Natural killer cell treated with Interleukin-12 subunit alpha and Interleukin-12 subunit beta and Interleukin-15 and Interleukin-18, amount 100 ng/mL, for 72 hours (primary cell): ENCODE measurements at regions not wholly inside any gene's neighbourhood (a gene's known extent, or its start where the extent isn't known, plus 50 kb on each side); places are given as distances from the start of the nearest gene placed in this dataset.

Experiments
- ATAC-seq, 2 donors: fragments of 150-1000 bp; cut with Tn5 transposase in 1 of 2; sonication (Bioruptor Pico), chemical (Tn5 transposase) in 1 of 2; 2 replicates each; pipeline ENCODE4 v1.10.0; 2021
- DNase-seq: peaks from one replicate; pipeline ENCODE4 v3.0.0; 2022; ENCODE audit warnings: low spot score
- H3K27ac Mint-ChIP-seq, 2 donors: 1 replicate in 1 of 2; 2 replicates in 1 of 2; pipeline ENCODE4 v1.8.0; 2022; ENCODE audit warnings: mixed read lengths in 2 of 2, mild to moderate bottlenecking in 1 of 2, moderate library complexity in 1 of 2
- H3K27me3 Mint-ChIP-seq, 2 donors: 1 replicate in 1 of 2; 2 replicates in 1 of 2; pipeline ENCODE4 v1.8.0; 2022; ENCODE audit warnings: mixed read lengths in 2 of 2
- H3K36me3 Mint-ChIP-seq: one replicate; pipeline ENCODE4 v1.8.0; 2022; ENCODE audit warnings: mixed read lengths
- H3K4me1 Mint-ChIP-seq, 2 donors: 1 replicate in 1 of 2; 2 replicates in 1 of 2; pipeline ENCODE4 v1.8.0; 2022; ENCODE audit warnings: low read depth in 2 of 2, mixed read lengths in 2 of 2, mild to moderate bottlenecking in 1 of 2
- H3K4me3 Mint-ChIP-seq: one replicate; pipeline ENCODE4 v1.8.0; 2022; ENCODE audit warnings: mixed read lengths
- H3K9me3 Mint-ChIP-seq: 2 replicates; pipeline ENCODE4 v1.8.0; 2022; ENCODE audit warnings: mixed read lengths

GRCh38 chr14:82447586-82447985 is 913.9 kb upstream of the SEL1L start:
- H3K4me3 Mint-ChIP-seq = no peak overlapping the region

GRCh38 chr14:82449926-82450468 is 916.3 kb upstream of the SEL1L start:
- ATAC-seq (no peak), DNase-seq (no peak)
- H3K27me3 Mint-ChIP-seq = no peaks in the 10 kb centered on the region
- H3K4me1 Mint-ChIP-seq = no peaks in the 10 kb centered on the region
- no peak overlapping the region for H3K4me3 Mint-ChIP-seq
- H3K36me3 Mint-ChIP-seq = no peaks in the 10 kb centered on the region
- H3K27ac Mint-ChIP-seq = no peak overlapping the region
- peaks cover 14% of the 10 kb centered on the region for H3K9me3 Mint-ChIP-seq

More at GRCh38 chr14:82447586-82447985, 913.9 kb upstream of the SEL1L start:
- no peaks in the 10 kb centered on the region for H3K27me3 Mint-ChIP-seq
- ATAC-seq (no peak), DNase-seq (no peak)
- peaks cover 16% of the 10 kb centered on the region for H3K9me3 Mint-ChIP-seq
- H3K27ac Mint-ChIP-seq = no peak overlapping the region
- no peaks in the 10 kb centered on the region for H3K4me1 Mint-ChIP-seq
- H3K36me3 Mint-ChIP-seq = no peaks in the 10 kb centered on the region

- Mint-ChIP-seq H3K27me3 (no peaks in the 10 kb centered on the region), H3K27ac (no peak overlapping the region), H3K4me1 (no peaks in the 10 kb centered on the region), H3K9me3 (peaks cover 13% of the 10 kb centered on the region), H3K36me3 (no peaks in the 10 kb centered on the region), H3K4me3 (no peak overlapping the region)
- DNase-seq (no peak), ATAC-seq (no peak)
Measured at GRCh38 chr14:82451675-82452074, 918.0 kb upstream of the SEL1L start.

- Mint-ChIP-seq H3K9me3 (peaks cover 12% of the 10 kb centered on the region), H3K36me3 (peaks cover 5% of the 10 kb centered on the region), H3K27me3 (no peaks in the 10 kb centered on the region), H3K4me3 (no peak overlapping the region), H3K4me1 (no peaks in the 10 kb centered on the region), H3K27ac (no peak overlapping the region)
- no peak for DNase-seq
- ATAC-seq = no peak
Measured at GRCh38 chr14:82482345-82482744, 948.7 kb upstream of the SEL1L start.

- no peaks in the 10 kb centered on the region for H3K27me3 Mint-ChIP-seq
Measured at GRCh38 chr14:82488473-82488872, 954.8 kb upstream of the SEL1L start.

GRCh38 chr14:82490397-82490796 is 956.7 kb upstream of the SEL1L start:
- no peak overlapping the region for H3K4me3 Mint-ChIP-seq
- H3K27me3 Mint-ChIP-seq = no peaks in the 10 kb centered on the region
- ATAC-seq (no peak), DNase-seq (no peak)
- H3K4me1 Mint-ChIP-seq = no peaks in the 10 kb centered on the region
- H3K36me3 Mint-ChIP-seq = no peaks in the 10 kb centered on the region
- H3K9me3 Mint-ChIP-seq = peaks cover 17% of the 10 kb centered on the region
- H3K27ac Mint-ChIP-seq = no peak overlapping the region

More at GRCh38 chr14:82488473-82488872, 954.8 kb upstream of the SEL1L start:
- ATAC-seq (no peak), DNase-seq (no peak)
- H3K9me3 Mint-ChIP-seq = peaks cover 17% of the 10 kb centered on the region
- no peaks in the 10 kb centered on the region for H3K36me3 Mint-ChIP-seq
- no peaks in the 10 kb centered on the region for H3K4me1 Mint-ChIP-seq
- H3K4me3 Mint-ChIP-seq = no peak overlapping the region
- H3K27ac Mint-ChIP-seq = no peak overlapping the region

GRCh38 chr14:82492157-82492556 is 958.5 kb upstream of the SEL1L start:
- DNase-seq (no peak), ATAC-seq (no peak)
- no peaks in the 10 kb centered on the region for H3K4me1 Mint-ChIP-seq
- no peaks in the 10 kb centered on the region for H3K27me3 Mint-ChIP-seq
- peaks cover 22% of the 10 kb centered on the region for H3K9me3 Mint-ChIP-seq
- H3K27ac Mint-ChIP-seq = no peak overlapping the region
- no peaks in the 10 kb centered on the region for H3K36me3 Mint-ChIP-seq
- H3K4me3 Mint-ChIP-seq = no peak overlapping the region

- no peak overlapping the region for H3K27ac Mint-ChIP-seq
- DNase-seq = no peak
- H3K4me1 Mint-ChIP-seq = no peaks in the 10 kb centered on the region
- no peak for ATAC-seq
- no peaks in the 10 kb centered on the region for H3K36me3 Mint-ChIP-seq
- H3K27me3 Mint-ChIP-seq = no peaks in the 10 kb centered on the region
- H3K9me3 Mint-ChIP-seq = peaks cover 12% of the 10 kb centered on the region
- H3K4me3 Mint-ChIP-seq = no peak overlapping the region
Measured at GRCh38 chr14:82500222-82500621, 966.6 kb upstream of the SEL1L start.

- ATAC-seq (no peak), DNase-seq (no peak)
- Mint-ChIP-seq H3K27ac (no peak overlapping the region), H3K9me3 (peaks cover 9% of the 10 kb centered on the region), H3K27me3 (no peaks in the 10 kb centered on the region), H3K4me1 (no peaks in the 10 kb centered on the region), H3K4me3 (no peak overlapping the region), H3K36me3 (no peaks in the 10 kb centered on the region)
Measured at GRCh38 chr14:82501554-82501953, 967.9 kb upstream of the SEL1L start.

- Mint-ChIP-seq H3K36me3 (no peaks in the 10 kb centered on the region), H3K4me3 (no peak overlapping the region), H3K27ac (no peak overlapping the region), H3K4me1 (no peaks in the 10 kb centered on the region), H3K27me3 (no peaks in the 10 kb centered on the region), H3K9me3 (peaks cover 7% of the 10 kb centered on the region)
- DNase-seq = no peak
- ATAC-seq = no peak
Measured at GRCh38 chr14:82502043-82502442, 968.4 kb upstream of the SEL1L start.

- Mint-ChIP-seq H3K9me3 (peaks cover 7% of the 10 kb centered on the region), H3K27me3 (no peaks in the 10 kb centered on the region), H3K27ac (no peak overlapping the region), H3K4me3 (no peak overlapping the region), H3K4me1 (no peaks in the 10 kb centered on the region), H3K36me3 (no peaks in the 10 kb centered on the region)
- ATAC-seq (no peak), DNase-seq (no peak)
Measured at GRCh38 chr14:82504894-82505293, 971.2 kb upstream of the SEL1L start.

GRCh38 chr14:82510007-82510406 is 976.4 kb upstream of the SEL1L start:
- no peak overlapping the region for H3K4me3 Mint-ChIP-seq
- no peak for DNase-seq
- ATAC-seq = no peak
- peaks cover 3% of the 10 kb centered on the region for H3K9me3 Mint-ChIP-seq
- no peaks in the 10 kb centered on the region for H3K4me1 Mint-ChIP-seq
- no peak overlapping the region for H3K27ac Mint-ChIP-seq
- H3K27me3 Mint-ChIP-seq = no peaks in the 10 kb centered on the region
- H3K36me3 Mint-ChIP-seq = no peaks in the 10 kb centered on the region

- Mint-ChIP-seq H3K27me3 (no peaks in the 10 kb centered on the region), H3K4me1 (no peaks in the 10 kb centered on the region), H3K4me3 (no peak overlapping the region), H3K36me3 (no peaks in the 10 kb centered on the region), H3K9me3 (peaks cover 3% of the 10 kb centered on the region), H3K27ac (no peak overlapping the region)
- no peak for ATAC-seq
- no peak for DNase-seq
Measured at GRCh38 chr14:82511399-82511798, 977.7 kb upstream of the SEL1L start.

- Mint-ChIP-seq H3K27me3 (no peaks in the 10 kb centered on the region), H3K36me3 (peaks cover 5% of the 10 kb centered on the region), H3K9me3 (peaks cover 11% of the 10 kb centered on the region), H3K4me1 (no peaks in the 10 kb centered on the region), H3K27ac (no peak overlapping the region), H3K4me3 (no peak overlapping the region)
- DNase-seq (no peak), ATAC-seq (no peak)
Measured at GRCh38 chr14:82520765-82521164, 987.1 kb upstream of the SEL1L start.

- no peak overlapping the region for H3K27ac Mint-ChIP-seq
- no peak overlapping the region for H3K4me3 Mint-ChIP-seq
- ATAC-seq = no peak
Measured at GRCh38 chr14:82521191-82521590, 987.5 kb upstream of the SEL1L start.

More at GRCh38 chr14:82521191-82521590, 987.5 kb upstream of the SEL1L start:
- Mint-ChIP-seq H3K27me3 (no peaks in the 10 kb centered on the region), H3K36me3 (peaks cover 5% of the 10 kb centered on the region), H3K9me3 (peaks cover 11% of the 10 kb centered on the region), H3K4me1 (no peaks in the 10 kb centered on the region)
- DNase-seq = no peak
